ENCODE measurements at regions not wholly inside any gene's neighbourhood (a gene's known extent, or its start where the extent isn't known, plus 50 kb on each side); places are given as distances from the start of the nearest gene placed in this dataset.

DNA sequence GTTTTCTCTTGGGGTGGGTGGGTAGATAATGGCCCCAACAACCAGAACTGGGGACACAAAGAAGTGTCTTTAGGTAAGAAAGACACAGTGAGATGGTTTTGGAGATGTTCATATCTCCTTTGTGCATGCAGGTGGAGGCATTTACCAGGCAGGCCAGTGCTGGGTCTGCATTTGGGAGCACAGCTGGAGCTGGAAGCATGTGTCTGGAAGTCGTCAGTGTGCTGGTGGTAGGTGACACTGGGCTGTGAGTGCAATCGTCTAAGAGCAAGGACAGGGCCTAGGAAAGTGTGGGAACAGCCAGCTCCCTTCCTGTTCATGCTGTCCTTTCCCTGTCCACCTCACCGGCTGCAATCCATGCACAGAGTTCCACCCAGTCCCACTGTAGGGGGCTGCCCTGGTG is 88.3 kb upstream of the ZNF32 start:
- TF ChIP-seq, protein P1, sequence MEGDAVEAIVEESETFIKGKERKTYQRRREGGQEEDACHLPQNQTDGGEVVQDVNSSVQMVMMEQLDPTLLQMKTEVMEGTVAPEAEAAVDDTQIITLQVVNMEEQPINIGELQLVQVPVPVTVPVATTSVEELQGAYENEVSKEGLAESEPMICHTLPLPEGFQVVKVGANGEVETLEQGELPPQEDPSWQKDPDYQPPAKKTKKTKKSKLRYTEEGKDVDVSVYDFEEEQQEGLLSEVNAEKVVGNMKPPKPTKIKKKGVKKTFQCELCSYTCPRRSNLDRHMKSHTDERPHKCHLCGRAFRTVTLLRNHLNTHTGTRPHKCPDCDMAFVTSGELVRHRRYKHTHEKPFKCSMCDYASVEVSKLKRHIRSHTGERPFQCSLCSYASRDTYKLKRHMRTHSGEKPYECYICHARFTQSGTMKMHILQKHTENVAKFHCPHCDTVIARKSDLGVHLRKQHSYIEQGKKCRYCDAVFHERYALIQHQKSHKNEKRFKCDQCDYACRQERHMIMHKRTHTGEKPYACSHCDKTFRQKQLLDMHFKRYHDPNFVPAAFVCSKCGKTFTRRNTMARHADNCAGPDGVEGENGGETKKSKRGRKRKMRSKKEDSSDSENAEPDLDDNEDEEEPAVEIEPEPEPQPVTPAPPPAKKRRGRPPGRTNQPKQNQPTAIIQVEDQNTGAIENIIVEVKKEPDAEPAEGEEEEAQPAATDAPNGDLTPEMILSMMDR (optimal IDR thresholded peaks at IDR 0.05 in 1 of 3, IDR thresholded peaks at IDR 0.05 in 1 of 3, conservative IDR thresholded peaks at IDR 0.05 in 1 of 3; ENCODE audit: extremely low read depth in 1 of 3, insufficient read depth in 2 of 3, low read length in 3 of 3): no peak
- TF ChIP-seq EZH2 (IDR thresholded peaks at IDR 0.05; ENCODE audit: low read length): no peak
